SK-N-MC (cell line): ENCODE measurements at regions not wholly inside any gene's neighbourhood (a gene's known extent, or its start where the extent isn't known, plus 50 kb on each side); places are given as distances from the start of the nearest gene placed in this dataset.

Experiments used
- EZH2 ChIP-seq: fragments of 200-600 bp; sonication (generic); IDR thresholded peaks from one replicate; pipeline ENCODE4 v1.6.1; 2017; ENCODE audit warnings: antibody characterized with exemption
- FOXP2 ChIP-seq: optimal IDR thresholded peaks from 2 replicates; pipeline ENCODE3; 2011; ENCODE audit warnings: mild to moderate bottlenecking, moderate library complexity; ENCODE audit not compliant: insufficient read depth; ENCODE audit errors: extremely low read length, control extremely low read depth
- POLR2AphosphoS5 ChIP-seq: IDR thresholded peaks from 2 replicates; pipeline ENCODE4 v1.6.1; 2012; ENCODE audit warnings: mild to moderate bottlenecking, low read depth, low read length, borderline replicate concordance

GRCh38 chr19:31595521-31595920 lies 246.3 kb upstream of the TSHZ3 start:
- no peak for TF ChIP-seq POLR2AphosphoS5
- TF ChIP-seq EZH2 = no peak
- TF ChIP-seq FOXP2 = no peak
